OCI-LY7 (cell line): ENCODE measurements at regions not wholly inside any gene's neighbourhood (a gene's known extent, or its start where the extent isn't known, plus 50 kb on each side); places are given as distances from the start of the nearest gene placed in this dataset.

Source experiments
- EZH2phosphoT487 ChIP-seq: fragments of 200-600 bp; sonication (generic); IDR thresholded peaks from 2 replicates; pipeline ENCODE4 v1.6.1; 2018; ENCODE audit warnings: low read depth, borderline replicate concordance, mild to moderate bottlenecking, mixed run types, antibody characterized with exemption, low read length, moderate library complexity, mixed read lengths
- TF ChIP-seq, protein P1 (sequence below): fragments of 200-600 bp; sonication (generic); conservative IDR thresholded peaks from 2 replicates; pipeline ENCODE4 v1.5.1; 2014; ENCODE audit warnings: mild to moderate bottlenecking, antibody characterized with exemption, low read length, moderate library complexity, mixed read lengths

DNA sequence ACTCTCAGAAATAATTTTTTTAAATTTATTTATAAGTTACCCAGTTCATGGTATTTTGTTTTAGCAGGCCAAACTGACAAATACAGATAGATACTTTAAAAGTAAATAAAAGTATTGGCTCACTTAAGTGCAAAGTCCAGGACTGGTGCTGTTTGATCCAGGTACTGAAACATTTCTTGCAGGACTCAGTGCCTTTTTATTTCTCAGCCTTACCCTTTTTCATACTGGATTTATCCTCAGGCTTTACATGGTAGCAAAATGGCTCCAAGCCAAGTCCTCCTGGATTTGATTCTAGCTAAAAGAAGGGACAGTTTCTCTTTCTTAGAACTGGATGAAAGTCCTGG is 83.8 kb downstream of the DIRAS3 start:
- TF ChIP-seq, protein P1, sequence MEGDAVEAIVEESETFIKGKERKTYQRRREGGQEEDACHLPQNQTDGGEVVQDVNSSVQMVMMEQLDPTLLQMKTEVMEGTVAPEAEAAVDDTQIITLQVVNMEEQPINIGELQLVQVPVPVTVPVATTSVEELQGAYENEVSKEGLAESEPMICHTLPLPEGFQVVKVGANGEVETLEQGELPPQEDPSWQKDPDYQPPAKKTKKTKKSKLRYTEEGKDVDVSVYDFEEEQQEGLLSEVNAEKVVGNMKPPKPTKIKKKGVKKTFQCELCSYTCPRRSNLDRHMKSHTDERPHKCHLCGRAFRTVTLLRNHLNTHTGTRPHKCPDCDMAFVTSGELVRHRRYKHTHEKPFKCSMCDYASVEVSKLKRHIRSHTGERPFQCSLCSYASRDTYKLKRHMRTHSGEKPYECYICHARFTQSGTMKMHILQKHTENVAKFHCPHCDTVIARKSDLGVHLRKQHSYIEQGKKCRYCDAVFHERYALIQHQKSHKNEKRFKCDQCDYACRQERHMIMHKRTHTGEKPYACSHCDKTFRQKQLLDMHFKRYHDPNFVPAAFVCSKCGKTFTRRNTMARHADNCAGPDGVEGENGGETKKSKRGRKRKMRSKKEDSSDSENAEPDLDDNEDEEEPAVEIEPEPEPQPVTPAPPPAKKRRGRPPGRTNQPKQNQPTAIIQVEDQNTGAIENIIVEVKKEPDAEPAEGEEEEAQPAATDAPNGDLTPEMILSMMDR, result no peak
- no peak for TF ChIP-seq EZH2phosphoT487
